ENCODE measurements at regions not wholly inside any gene's neighbourhood (a gene's known extent, or its start where the extent isn't known, plus 50 kb on each side); places are given as distances from the start of the nearest gene placed in this dataset.
"Not testable (repeated sequence)": the region's sequence is repeated elsewhere in the genome, so short reads cannot be mapped to it uniquely, and the experiment has no call there.

DNA sequence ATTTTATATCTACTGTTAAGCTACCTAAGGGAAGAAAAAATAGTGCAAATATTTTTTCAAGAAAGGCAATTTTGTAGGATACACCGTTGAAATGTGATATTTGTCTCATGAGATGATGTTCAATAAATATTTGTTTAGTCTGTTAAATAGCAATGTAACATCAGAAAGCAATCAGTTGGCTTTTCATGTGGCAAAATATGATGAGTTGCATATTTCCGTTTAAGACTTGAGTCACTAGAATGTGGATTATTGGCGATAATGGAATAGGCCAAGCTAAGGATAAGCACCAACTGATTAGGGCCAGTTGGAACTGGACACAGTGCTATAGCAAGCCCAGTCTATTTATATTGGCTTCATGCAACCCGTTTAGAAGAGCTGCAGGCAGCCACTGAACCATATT is 250.4 kb upstream of the SLC16A7 start:
- Histone ChIP-seq H3K36me3 (no peaks in the 10 kb centered on the region), H3K27me3 (no peaks in the 10 kb centered on the region), H3K4me3 (no peak overlapping the region), H3K4me1 (no peaks in the 10 kb centered on the region), H3K9me3 (no peaks in the 10 kb centered on the region), H3K27ac (no peak overlapping the region)
- WGBS, 2 donors: 45 to 51% methylated on average over 4 of the region's 4 CpGs
- TF ChIP-seq, protein P1, sequence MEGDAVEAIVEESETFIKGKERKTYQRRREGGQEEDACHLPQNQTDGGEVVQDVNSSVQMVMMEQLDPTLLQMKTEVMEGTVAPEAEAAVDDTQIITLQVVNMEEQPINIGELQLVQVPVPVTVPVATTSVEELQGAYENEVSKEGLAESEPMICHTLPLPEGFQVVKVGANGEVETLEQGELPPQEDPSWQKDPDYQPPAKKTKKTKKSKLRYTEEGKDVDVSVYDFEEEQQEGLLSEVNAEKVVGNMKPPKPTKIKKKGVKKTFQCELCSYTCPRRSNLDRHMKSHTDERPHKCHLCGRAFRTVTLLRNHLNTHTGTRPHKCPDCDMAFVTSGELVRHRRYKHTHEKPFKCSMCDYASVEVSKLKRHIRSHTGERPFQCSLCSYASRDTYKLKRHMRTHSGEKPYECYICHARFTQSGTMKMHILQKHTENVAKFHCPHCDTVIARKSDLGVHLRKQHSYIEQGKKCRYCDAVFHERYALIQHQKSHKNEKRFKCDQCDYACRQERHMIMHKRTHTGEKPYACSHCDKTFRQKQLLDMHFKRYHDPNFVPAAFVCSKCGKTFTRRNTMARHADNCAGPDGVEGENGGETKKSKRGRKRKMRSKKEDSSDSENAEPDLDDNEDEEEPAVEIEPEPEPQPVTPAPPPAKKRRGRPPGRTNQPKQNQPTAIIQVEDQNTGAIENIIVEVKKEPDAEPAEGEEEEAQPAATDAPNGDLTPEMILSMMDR (IDR thresholded peaks at IDR 0.05): no peak
- ATAC-seq: peak in 1 of 4 donors; percentile 14
- no peak for FAIRE-seq
- DNase-seq: no peak
- intact Hi-C loops (cut with DNase I): no loop called here

GRCh38 chr12:59344224-59344623 is 251.6 kb upstream of the SLC16A7 start:
- Histone ChIP-seq H3K9me3 (no peaks in the 10 kb centered on the region), H3K36me3 (no peaks in the 10 kb centered on the region), H3K4me3 (no peak overlapping the region), H3K27ac (no peak overlapping the region), H3K27me3 (no peaks in the 10 kb centered on the region), H3K4me1 (no peaks in the 10 kb centered on the region)
- TF ChIP-seq, protein P1 (IDR thresholded peaks at IDR 0.05): no peak
- FAIRE-seq (no peak), DNase-seq (no peak), ATAC-seq (no peak)
- 0 to 51% methylated on average over 1 of the region's 1 CpG for WGBS, 2 donors
- intact Hi-C loops (cut with DNase I): no loop called here

DNA sequence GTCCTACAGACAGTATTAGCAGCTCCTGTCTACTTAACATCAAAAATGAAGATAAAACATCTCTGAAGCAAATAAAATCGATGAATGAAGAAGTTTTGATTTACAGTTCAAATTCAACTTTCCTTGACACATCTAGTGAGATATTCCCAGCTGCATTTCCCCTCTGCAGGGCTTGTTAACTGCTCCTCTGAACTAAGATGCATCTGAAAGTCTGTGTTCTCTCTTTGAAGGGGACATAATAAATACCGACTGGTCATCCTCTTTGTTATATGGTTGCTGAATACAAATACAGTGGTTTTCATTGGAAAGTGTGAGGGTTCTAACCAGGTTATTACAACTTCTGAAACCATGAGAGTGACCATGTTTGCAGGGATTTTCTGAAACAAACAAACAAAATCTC is 266.4 kb upstream of the SLC16A7 start:
- no peak overlapping the region for H3K27ac ChIP-seq
- intact Hi-C loops (cut with DNase I): no loop called here
- H3K4me3 ChIP-seq: no peak overlapping the region
- no peak for DNase-seq
- H3K9me3 ChIP-seq: no peaks in the 10 kb centered on the region
- H3K4me1 ChIP-seq: no peaks in the 10 kb centered on the region
- WGBS, 2 donors: 55 to 60% methylated on average over 2 of the region's 2 CpGs
- no peaks in the 10 kb centered on the region for H3K36me3 ChIP-seq
- FAIRE-seq: no peak
- no peaks in the 10 kb centered on the region for H3K27me3 ChIP-seq
- no peak for ATAC-seq
- TF ChIP-seq, protein P1 (IDR thresholded peaks at IDR 0.05): no peak

DNA sequence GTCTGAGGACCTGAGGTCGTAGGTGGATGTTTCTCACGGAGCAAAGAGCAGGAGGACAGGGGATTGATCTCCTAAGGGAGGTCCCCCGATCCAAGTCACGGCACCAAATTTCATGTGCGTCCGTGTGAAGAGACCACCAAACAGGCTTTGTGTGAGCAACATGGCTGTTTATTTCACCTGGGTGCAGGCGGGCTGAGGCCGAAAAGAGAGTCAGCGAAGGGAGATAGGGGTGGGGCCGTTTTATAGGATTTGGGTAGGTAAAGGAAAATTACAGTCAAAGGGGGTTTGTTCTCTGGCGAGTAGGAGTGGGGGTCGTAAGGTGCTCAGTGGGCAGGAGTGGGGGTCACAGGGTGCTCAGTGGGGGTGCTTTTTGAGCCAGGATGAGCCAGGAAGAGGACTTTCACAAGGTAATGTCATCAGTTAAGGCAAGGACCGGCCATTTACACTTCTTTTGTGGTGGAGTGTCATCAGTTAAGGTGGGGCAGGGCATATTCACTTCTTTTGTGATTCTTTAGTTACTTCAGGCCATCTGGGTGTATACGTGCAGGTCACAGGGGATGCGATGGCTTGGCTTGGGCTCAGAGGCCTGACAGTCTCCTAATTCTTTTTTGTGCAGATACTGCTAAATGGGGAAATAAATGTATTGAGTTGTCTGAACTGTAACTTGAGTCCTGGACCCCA is 267.3 kb upstream of the SLC16A7 start:
- FAIRE-seq; H3K27ac ChIP-seq; H3K4me3 ChIP-seq; DNase-seq; ATAC-seq; H3K4me1 ChIP-seq; H3K27me3 ChIP-seq; H3K9me3 ChIP-seq; H3K36me3 ChIP-seq; intact Hi-C loops (cut with DNase I): not testable (repeated sequence)
- WGBS, 2 donors: 76 to 88% methylated on average over 13 to 15 of the region's 15 CpGs

GRCh38 chr12:59326457-59326856 is 269.4 kb upstream of the SLC16A7 start:
- FAIRE-seq; ATAC-seq; intact Hi-C loops (cut with DNase I); DNase-seq; H3K36me3 ChIP-seq; H3K4me3 ChIP-seq; H3K27me3 ChIP-seq; H3K4me1 ChIP-seq; H3K9me3 ChIP-seq; H3K27ac ChIP-seq: not testable (repeated sequence)
- WGBS, 2 donors: 77 to 90% methylated on average over 10 to 12 of the region's 12 CpGs

DNA sequence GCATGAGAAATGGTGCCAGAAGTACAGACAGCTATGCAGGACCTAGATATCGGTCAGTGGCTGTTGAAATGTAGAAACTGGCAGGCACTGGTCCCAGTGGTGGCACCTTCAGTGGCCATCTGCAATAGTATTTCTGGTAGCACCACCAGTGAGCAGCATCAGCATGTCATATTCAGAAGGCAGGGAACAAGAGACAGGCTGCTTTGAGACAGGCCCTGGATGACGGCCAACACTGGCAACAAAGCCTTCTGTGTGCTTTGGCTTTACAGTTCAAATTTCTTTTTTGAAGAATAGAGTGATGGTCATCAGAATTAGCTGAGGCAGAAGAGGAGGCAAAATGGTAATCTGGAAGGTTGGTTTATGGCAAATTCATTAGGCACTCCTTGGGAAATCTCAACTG is 273.4 kb upstream of the SLC16A7 start:
- Histone ChIP-seq H3K9me3 (no peaks in the 10 kb centered on the region), H3K27ac (no peak overlapping the region), H3K27me3 (no peaks in the 10 kb centered on the region), H3K4me1 (no peaks in the 10 kb centered on the region), H3K4me3 (no peak overlapping the region), H3K36me3 (no peaks in the 10 kb centered on the region)
- intact Hi-C loops (cut with DNase I): no loop called here
- FAIRE-seq: no peak
- 67 to 72% methylated on average over 2 of the region's 2 CpGs for WGBS, 2 donors
- TF ChIP-seq, protein P1 (IDR thresholded peaks at IDR 0.05): no peak
- peak in 3 of 6 donors; percentile 13 to 57 (median 33) for DNase-seq
- ATAC-seq: peak in 1 of 4 donors; percentile 26

Measured in pancreas (tissue), 10 donors.